ACHN (cell line): ENCODE measurements at regions not wholly inside any gene's neighbourhood (a gene's known extent, or its start where the extent isn't known, plus 50 kb on each side); places are given as distances from the start of the nearest gene placed in this dataset.
A peak's percentile ranks its signal among the peaks of the same experiment; 100 is the strongest.

Experiments
- DNase-seq: peaks from one replicate; pipeline ENCODE4 v3.0.0-alpha.2; 2015
- in situ Hi-C: cut with HindIII; loops from 2 replicates; pipeline ENCODE4 v1.10.0; 2017; ENCODE audit warnings: low sequenced_read_pairs, low pct_ligation_motif_present, low pct_unique_long_range_greater_than_20kb

DNA sequence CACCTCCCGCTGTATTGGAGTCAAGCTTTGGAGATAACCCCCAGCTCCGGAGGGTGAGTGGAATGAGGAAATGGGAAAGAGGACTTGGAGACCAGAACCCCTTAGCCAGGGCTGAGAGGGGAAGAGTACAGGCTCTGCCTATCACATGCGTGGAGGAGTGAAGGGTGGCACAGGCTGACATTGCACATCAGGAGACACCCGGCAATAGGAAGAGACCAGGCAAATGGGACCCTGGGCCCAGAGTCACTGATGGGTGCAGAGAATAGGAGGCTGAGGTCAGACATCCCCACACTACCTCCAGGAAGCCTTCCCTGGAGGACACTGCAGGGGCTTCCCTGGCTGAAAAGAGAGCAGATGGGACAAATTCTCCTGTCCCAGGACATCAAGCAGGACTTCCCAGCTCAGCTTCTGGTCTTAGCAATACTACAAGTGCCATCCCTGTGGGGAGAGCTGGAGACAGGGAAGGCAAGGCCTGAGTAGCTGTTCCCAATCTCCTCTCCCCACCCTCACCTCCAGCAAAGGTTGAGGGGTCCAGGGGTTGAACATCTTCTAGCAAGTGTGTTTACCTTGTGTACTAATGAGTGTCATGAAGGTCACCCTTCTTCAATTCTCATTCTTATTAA, 160.7 kb downstream of the BUD13 start:
- DNase-seq, result no peak
- in situ Hi-C loops, result no loop called here

DNA sequence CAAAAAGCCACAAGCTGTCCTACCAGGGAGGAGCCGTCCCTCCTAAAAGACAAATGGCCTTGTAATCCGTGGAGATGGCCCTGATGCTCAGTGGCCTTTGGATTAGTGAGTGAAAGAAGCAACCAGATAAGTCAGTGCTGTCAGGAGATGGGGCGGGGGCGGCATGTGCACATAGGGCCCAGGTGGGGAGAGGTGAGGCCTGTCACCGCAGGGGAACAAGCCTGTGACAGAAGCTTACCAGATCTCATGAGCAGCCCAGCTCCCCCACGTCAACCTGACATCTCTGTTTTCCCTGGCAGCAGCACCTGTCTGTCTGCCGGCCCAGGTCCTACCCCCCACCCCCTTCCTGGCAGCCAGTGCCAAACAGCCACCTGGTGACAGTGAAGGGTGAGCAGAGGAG, 162.6 kb downstream of the BUD13 start:
- in situ Hi-C loops, result no loop called here
- DNase-seq, result no peak

DNA sequence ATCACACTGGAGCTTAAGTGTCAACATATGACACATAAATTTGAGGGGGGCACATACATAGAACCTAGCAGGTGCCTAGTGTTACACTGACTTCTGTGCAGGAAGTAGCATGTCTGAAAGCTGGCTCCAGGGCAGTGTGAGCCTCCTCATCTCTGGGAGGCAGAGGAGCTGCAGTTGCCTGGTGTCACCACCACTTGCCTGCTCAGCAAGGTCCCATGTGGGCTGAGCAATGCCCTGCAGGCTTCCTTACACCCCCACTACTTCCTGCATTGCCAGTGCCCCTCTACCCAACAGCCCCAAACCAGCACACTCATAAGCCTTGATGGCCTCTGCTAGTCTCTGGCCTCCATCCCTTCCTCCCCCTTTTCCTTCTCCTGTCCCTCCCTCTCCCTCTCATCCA, 165.8 kb downstream of the BUD13 start:
- in situ Hi-C loops, result no loop called here
- no peak for DNase-seq

DNA sequence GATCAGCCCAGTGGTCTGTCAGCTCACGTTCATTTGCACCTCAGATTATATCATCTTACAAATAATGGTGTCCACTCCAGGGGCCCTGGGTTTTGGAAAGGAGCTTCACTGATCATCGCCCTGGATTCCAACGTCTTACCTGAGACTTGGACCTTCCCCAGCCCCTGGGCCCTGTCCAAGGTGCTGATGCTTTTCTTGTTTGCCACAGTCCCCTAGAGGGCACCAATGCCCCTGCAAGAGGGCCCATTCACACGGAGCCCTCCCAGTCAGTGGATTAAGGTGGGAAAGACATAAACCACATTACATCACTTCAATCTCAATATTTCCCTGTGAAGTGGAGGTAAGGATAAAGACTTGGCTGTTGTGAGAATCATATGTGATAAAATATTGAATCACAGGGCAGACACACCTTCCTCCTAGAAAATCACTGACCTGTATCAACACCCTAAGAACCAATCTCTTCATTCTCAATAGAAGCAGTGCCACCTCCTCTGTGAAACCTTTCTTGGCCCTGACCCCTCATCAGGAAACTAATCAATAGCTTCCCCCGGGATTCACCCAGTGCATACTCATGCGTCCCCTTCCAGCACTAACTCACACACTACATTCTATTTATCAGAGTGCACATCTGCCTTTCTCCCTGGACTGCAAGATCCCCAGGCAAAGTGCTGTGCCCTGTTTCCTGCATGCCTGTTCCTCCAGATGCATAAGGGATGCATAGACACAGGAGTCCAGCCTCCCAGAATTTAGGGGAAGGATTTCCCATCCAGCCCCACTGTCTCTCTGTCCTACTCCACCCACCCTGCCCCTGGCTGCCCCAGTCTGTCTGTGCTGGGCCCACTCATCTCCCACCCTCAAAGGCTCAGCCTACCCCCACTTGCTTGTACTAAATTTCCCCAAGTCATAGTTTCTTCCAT, 167.0 kb downstream of the BUD13 start:
- DNase-seq, result peak; percentile 60
- in situ Hi-C loops, result no loop called here

DNA sequence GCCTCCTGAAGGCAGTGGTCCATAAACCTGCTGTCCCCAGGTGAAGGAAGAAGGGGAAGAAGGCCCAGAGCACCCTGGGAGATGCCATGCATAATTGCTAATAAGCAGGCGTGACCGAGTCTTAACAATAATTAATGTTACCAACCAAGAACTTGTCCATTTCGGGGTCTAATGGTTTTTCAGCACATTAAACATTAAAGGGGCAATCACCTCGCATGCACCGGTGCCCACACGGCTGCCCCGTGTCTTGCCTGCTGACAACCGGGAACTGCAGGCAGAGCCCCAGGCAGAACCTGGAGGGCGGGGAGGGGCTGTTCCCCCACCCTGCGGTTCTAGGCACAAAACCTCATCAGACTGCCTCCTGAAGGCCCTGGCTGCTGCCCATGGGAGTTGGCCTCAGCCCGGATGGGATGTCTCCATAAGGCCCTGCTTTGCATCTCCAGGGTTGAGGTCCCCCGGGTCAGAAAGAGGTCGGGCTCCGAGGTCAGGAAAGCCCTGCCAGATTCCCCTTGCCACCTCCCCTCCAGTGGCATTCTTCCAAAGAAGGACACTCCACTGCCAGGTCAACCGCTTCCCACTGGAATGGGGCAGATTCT, 169.0 kb downstream of the BUD13 start:
- no peak for DNase-seq
- in situ Hi-C loops, result no loop called here

DNA sequence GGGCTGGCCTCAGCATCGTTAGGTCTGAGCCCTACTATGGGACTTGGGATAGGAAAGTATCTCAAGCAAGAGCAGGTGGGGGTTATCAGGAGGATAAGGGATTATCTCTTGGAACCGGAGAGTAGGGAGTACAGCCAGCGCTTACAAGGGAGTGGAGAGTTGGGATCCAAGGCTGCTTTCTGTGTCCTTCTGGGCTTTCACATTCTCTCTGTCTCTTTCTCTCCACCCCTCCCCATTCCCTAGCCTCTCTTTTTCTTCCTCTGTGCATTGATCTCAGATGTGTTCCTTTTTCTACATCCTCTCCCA, 170.2 kb downstream of the BUD13 start:
- DNase-seq, result no peak
- in situ Hi-C loops, result no loop called here

DNA sequence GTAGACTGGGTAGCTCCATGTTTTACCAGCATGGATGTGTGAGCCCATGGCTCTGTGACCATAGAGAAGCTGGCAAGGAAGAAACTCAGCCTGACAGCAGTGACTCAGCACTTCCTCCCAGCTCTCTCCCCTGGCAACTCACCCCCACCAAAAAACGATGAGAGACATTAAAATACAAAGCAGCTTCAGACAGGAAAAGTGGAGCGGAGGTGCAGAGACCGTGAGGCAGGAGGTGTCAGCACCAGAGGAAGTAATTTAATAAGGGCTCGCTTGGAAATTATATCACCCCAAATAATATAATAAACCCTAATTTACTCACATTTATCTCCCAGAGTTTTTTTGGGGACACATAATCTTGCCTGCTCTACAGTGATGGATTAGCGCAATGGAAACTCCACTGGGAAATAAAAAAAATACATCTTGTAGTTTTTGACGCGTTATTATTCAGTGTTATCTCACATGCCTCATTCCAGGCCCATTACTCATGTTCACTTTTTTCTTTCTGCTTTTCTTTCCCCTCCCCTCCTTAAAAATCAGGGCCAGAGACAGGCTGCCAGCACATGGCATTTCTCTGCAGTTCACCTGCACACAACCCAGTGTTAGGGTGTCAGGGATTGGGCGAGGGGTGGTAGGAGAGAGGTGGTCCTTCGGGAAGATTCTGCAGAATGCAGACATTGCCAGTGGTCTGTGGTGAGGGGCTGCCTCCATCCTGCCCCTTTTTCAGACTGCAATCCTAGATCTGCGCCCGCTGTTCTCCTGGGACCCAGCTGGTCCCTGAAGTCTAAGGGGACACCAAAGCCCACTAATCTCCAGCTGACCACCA, 170.8 kb downstream of the BUD13 start:
- in situ Hi-C loops, result no loop called here

DNA sequence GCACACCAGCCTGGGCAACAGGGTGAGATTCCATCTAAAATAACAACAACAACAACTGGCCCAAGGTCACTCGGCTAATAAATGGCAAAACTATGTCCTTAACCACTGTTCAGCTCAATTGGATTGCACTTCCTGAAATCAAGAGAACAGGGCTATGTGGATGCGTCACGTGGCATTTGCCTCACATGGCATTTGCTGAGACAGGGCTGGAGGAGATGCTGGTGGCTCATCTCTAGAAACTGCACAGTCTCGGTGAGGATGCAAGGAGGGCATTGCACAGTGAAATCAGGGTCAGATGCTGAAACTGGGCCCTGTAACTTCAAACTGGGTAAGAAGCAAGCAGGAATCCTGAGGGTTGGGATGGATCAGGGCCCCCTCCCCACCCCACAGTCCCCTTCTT, 171.9 kb downstream of the BUD13 start:
- DNase-seq, result no peak
- in situ Hi-C loops, result no loop called here

More for the DNA sequence above, 170.8 kb downstream of the BUD13 start:
- DNase-seq, result no peak

DNA sequence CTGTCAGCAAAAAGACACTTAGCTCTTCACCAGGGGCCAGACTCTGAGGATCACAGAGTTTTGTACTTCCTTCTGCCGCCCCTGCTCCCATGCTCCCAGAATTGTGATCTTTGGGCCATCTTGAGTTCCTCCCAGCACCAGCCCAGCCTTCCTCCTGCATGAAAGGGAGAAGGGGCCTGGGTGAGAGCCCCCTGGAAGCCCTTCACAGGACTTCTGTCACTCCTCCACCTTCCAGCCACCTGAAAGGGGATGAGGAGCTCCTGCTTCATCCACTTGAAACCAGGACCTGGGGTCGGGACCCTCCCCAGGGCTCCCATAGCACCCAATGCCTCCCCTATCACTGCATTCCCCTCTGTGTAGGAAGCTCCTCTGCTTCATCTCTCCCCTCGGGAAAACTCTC, 174.2 kb downstream of the BUD13 start:
- in situ Hi-C loops, result no loop called here
- DNase-seq, result no peak

DNA sequence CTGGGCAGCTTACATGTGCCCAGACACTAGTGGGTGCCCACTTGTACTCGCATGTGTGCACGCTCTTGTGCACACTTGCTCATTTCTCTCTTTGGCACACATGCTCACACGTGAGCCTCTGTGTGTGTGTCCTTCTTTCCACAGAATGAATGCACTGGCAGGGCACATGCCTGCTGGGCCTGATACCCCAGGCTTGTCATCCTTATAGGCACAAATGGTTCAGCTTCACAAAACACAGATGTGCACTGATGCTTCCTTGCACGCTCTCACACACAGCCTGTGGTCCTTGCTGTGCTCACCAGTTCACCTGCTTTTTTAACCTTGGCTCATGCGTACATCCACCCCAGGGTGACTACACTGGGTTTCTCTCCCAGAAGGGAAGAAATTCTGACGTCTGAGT, 174.8 kb downstream of the BUD13 start:
- no peak for DNase-seq
- in situ Hi-C loops, result no loop called here

DNA sequence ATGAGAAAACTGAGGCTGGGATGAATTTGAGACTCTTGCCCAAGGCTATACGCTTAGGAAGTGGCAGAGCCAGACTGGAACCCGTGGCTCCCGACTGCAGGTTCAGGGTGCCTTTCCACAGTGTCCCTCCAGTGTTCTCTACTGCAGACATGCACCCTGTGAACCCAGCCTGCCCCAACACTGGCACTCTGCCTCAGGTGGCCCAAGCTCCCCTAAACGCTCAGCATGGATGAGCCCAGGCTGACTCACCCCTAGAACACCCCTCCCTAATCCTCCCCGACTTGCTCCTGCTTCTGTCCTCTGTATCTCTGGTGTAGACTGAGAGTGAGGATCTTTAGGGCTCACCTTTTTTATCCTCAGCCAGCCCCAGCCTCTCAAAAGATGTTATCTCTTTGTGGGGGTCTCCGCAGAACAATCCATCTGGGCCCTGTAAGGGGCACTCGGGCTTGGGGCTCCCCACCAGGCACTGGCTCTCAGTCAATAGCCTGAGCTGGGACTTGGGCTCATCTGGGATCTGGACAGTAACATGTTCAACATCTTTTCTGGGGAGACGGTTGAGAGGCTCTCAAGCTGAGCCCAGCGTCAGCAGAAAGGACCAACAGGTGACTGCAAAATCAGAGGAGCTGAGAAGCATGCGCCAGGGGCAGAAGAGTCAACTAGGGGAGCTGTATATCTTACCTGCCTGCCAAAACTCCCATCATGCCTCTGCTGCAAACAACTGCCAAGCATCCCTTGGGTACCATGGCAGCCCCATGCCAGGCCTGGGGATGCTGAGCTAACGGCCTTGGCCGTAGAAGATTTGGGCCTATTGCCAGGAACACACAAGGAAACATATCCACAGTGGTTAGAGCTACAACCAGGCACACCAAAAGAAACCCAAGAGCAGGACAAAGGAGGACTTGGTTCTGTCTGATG, 176.2 kb downstream of the BUD13 start:
- in situ Hi-C loops, result no loop called here
- no peak for DNase-seq

DNA sequence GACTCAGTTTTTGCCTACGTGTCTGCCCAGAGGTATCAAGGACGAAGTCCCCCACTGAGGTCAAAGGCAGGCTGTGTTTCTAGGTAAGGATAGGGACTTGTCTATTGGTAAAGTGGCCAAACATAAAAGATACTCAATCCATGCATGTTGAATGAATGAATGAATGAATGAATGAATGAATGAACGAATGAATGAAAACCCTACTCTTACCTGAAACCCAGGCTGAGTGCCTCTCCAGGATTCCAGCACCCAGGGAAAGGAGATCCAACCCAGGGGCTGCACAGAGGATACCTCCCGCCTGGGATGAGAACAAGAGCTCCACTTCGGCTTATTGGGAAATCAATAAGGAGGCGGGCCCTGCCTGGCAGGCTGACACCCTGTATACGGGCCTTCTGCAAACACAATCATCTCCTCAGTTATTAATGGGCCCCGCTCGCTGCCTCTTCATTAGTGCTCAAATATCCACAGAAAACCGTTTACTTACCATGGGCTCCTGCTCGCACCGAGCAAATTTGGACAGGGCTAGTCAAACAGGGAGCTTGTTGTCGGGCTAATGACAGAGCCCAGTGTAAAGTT, 177.4 kb downstream of the BUD13 start:
- in situ Hi-C loops, result no loop called here
- no peak for DNase-seq

DNA sequence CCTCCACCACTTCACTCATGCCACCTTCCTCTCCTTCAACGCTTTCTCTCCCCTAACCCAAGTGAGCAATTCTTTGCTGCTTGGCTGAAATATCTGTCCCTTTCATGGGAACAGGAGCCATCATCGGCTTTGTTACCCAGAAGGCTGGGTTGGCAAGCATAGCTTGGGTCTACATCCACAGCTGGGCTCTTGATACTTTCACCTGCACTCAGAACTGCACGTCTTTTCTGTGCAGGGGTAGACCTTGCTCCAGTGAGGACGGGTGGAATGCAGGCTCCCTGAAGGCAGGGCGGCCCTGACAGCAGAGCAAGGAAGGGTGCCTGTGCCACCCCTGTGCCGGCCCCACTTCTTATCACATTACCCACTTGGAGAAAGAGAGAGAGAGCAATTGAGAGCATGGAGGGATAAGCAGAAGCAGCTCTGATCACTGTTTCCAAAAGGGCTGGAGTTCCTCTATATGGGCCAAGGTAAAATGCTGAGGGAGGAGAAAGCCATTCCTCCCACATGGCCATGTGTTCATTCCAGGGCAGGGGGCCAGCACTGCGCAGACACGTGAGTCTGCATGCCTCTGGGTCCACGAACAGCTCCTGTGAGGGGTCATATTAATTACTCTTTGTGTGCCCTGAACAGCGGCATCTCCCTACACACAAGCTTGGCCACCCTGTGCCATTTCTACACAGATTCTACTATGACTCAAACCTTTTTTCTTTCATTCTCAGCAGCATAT, 181.8 kb downstream of the BUD13 start:
- in situ Hi-C loops, result no loop called here
- DNase-seq, result no peak

DNA sequence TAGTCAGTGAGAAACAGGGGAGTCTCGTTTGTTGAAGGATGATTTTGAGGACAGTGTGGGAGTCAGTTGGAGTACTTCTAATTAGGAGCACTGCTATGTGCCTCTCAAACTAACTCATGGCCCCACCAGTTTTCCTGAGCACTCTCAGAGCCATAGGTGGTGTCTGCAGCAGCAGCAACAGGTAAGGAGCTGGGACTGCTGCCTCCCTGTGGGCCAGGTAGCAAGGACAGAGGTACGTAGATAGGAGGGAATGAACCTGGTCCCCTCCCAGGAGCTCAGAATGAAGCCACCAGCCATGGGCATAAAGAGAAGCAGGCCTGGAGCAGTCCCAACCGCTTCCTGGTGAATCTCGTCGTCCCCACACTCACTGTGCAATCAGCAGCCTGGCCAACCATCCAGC, 183.4 kb downstream of the BUD13 start:
- no peak for DNase-seq
- in situ Hi-C loops, result no loop called here

DNA sequence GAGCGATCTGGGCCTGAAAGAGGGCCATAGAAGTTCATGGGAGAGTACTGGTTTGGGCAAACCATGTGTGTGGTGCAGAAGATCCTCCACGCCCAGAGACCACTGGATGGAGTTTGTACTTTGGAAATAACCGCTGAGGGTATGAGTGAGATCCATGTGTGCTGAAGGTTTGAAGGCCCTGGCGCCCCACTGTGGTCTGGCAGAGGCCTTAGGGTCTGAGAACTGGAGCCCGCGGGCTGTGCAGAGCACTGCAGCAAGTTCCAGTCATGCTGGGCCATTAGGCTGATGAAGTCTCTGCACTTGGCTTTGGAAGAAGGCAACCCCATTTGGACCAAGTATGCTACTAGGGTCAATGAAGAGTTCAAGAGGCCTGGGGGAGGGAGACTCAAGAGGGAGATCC, 186.4 kb downstream of the BUD13 start:
- DNase-seq, result no peak
- in situ Hi-C loops, result no loop called here

DNA sequence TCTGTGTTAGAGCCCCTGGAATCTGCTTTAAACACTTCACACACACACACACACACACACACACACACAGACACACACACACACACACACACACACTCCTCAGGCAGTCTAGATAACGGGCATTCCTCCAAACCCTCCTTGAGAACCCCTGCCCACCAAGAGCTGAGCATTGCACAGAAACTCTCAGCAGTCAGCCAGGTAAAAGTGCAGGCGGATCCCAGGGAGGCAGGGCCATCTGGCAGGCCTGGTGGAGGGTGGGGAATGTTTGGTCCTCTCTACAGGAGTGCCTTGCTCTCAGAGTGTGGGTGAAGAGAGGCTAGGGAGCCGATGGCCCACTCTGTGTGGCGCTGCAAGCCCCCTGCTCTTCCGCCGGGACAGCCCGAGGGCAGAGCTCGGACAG, 190.2 kb downstream of the BUD13 start:
- no peak for DNase-seq
- in situ Hi-C loops, result no loop called here

DNA sequence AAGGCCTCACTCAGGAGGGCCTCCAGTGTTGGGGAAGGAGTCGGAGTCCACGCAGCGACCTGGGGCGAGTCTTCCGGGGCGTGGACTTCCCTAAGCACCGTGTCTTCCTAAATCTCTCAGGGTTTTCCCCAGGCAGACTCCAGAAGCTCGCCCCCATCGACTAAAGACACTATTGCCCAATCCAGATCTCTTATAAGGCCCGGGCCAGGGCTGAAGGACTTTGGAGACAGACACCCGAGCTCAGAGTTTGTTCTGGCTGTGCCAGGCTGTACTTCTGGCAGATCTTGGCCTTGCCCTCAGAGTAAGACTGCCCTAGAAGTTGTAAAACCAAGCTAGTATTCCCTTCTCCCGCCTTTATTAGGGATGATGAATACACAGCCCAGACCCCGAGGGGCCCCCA, 191.4 kb downstream of the BUD13 start:
- in situ Hi-C loops, result no loop called here
- no peak for DNase-seq
